ENCODE measurements at regions not wholly inside any gene's neighbourhood (a gene's known extent, or its start where the extent isn't known, plus 50 kb on each side); places are given as distances from the start of the nearest gene placed in this dataset.

DNA sequence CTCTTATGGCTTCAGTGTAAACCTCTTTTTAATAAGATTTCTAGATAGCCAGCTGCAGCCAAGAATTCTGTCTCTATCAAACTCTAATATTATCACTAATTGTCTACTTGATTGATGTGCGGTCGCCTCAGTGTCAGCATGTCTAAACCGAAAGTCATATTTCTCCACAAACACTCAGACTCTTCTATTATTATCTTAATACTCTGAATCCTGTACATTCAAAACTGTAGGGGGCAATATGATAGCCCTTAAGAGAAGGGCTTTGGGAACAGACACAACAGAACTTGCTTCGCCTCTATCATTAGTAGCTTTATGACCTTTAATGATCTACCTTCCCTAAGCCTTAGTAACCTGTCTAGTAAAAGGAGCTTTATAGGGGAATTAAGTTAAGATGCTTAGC, 379.7 kb upstream of the PTCHD4 start:
- TF ChIP-seq CTCF (IDR thresholded peaks at IDR 0.05) (no peak), POLR2A (IDR thresholded peaks at IDR 0.05) (no peak), POLR2AphosphoS5 (IDR thresholded peaks at IDR 0.05) (no peak)
